C4-2B (cell line): ENCODE measurements at regions not wholly inside any gene's neighbourhood (a gene's known extent, or its start where the extent isn't known, plus 50 kb on each side); places are given as distances from the start of the nearest gene placed in this dataset.

Experiments used
- ZFX ChIP-seq: fragments of 450-650 bp; IDR thresholded peaks from 2 replicates; pipeline ENCODE4 v1.6.1; 2017
- TF ChIP-seq, protein P1 (sequence below): fragments of 450-650 bp; conservative IDR thresholded peaks from 2 replicates; pipeline ENCODE4 v1.5.1; 2017; ENCODE audit warnings: mild to moderate bottlenecking

DNA sequence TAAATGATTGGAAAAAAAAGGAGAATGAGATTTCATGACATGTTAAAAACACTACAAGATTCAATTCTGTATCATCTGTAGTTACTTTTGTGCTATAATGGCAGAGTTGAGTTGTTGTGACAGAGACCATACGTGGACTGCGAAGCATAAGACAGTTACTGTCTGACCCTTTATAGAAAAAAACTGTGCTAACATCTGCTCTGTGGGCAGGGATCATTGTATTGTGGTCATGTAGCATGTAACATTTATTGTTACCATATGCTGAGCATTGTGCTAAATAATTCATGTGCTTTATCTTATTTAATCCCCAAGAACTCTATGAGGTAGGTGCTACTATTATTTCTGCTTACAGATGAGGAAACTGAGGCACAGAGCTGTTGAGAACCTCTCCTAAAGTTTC lies 147.3 kb upstream of the HMHB1 start:
- TF ChIP-seq, protein P1, sequence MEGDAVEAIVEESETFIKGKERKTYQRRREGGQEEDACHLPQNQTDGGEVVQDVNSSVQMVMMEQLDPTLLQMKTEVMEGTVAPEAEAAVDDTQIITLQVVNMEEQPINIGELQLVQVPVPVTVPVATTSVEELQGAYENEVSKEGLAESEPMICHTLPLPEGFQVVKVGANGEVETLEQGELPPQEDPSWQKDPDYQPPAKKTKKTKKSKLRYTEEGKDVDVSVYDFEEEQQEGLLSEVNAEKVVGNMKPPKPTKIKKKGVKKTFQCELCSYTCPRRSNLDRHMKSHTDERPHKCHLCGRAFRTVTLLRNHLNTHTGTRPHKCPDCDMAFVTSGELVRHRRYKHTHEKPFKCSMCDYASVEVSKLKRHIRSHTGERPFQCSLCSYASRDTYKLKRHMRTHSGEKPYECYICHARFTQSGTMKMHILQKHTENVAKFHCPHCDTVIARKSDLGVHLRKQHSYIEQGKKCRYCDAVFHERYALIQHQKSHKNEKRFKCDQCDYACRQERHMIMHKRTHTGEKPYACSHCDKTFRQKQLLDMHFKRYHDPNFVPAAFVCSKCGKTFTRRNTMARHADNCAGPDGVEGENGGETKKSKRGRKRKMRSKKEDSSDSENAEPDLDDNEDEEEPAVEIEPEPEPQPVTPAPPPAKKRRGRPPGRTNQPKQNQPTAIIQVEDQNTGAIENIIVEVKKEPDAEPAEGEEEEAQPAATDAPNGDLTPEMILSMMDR = no peak
- no peak for TF ChIP-seq ZFX
